ENCODE measurements at regions not wholly inside any gene's neighbourhood (a gene's known extent, or its start where the extent isn't known, plus 50 kb on each side); places are given as distances from the start of the nearest gene placed in this dataset.
"Not testable (repeated sequence)": the region's sequence is repeated elsewhere in the genome, so short reads cannot be mapped to it uniquely, and the experiment has no call there.

GRCh38 chr10:125236091-125236490 lies 75.7 kb upstream of the CTBP2 start:
- DNase-seq (ENCODE audit: low spot score) = no peak

GRCh38 chr10:125235093-125236069 lies 75.0 kb upstream of the CTBP2 start:
- DNase-seq (ENCODE audit: low spot score) = no peak

- not testable (repeated sequence) for DNase-seq (ENCODE audit: low spot score)
These were observed 74.2 kb upstream of the CTBP2 start for GRCh38 chr10:125234576-125234975.

GRCh38 chr10:125233726-125234125 lies 73.4 kb upstream of the CTBP2 start:
- DNase-seq (ENCODE audit: low spot score) = no peak

DNA sequence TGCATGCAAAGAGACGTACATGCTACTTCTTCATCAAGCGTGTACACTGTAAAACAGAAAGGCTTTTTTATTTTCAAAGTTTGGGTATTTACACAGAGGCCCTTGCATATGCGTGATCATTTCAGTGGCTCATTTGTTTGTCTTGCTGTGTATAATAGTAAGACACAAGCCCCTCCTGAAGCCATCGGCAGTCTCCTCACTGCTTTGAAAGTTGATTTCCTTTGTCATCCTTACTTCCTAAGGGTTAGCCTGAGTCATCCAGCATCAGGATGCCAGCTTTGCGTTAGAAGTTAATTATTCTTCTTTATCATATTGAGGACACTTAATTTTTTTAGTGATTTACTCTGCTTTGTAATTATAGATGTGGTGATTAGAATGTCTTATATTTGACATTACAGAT lies 72.5 kb upstream of the CTBP2 start:
- no peak for DNase-seq (ENCODE audit: low spot score)

- DNase-seq (ENCODE audit: low spot score) = no peak
These were observed 71.6 kb upstream of the CTBP2 start for GRCh38 chr10:125231813-125232475.

GRCh38 chr10:125231116-125231812 lies 70.9 kb upstream of the CTBP2 start:
- DNase-seq (ENCODE audit: low spot score) = peak; percentile 85

DNA sequence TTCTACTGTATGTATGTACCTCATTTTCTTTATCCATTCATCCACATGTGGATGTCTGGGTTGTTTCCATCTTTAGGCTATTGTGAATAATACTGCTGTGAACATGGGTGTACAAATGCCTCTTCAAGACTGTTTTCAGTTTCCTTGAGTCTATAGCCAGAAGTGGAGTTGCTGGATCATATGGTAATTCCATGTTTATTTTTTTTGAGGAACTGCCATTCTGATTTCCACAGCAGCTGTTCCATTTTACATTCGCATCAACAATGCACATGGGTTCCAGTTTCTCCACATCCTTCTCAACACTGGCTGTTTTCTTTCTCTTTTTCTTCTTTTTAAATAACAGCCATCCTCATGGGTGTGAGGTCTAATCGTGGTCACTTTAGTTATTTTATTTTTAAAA lies 69.9 kb upstream of the CTBP2 start:
- DNase-seq (ENCODE audit: low spot score) = no peak

DNA sequence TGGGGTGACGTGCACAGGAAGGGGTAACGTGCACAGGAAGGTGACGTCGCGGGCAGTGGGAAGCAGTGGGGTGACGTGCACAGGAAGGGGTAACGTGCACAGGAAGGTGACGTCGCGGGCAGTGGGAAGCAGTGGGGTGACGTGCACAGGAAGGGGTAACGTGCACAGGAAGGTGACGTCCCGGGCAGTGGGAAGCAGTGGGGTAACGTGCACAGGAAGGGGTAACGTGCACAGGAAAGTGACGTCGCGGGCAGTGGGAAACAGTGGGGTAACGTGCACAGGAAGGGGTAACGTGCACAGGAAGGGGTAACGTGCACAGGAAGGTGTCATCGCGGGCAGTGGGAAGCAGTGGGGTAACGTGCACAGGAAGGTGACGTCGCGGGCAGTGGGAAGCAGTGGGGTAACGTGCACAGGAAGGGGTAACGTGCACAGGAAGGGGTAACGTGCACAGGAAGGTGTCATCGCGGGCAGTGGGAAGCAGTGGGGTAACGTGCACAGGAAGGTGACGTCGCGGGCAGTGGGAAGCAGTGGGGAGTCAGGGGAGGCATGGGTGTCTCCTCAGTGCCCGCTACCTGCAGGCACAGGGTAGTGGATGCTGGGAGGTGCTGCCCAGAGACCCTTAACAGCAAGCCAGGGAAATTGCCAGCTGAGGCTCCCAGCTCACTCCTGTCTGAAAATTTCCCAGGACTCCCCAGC lies 68.0 kb upstream of the CTBP2 start:
- DNase-seq (ENCODE audit: low spot score) = not testable (repeated sequence)

- no peak for DNase-seq (ENCODE audit: low spot score)
These were observed 67.2 kb upstream of the CTBP2 start for GRCh38 chr10:125227546-125227945.

- DNase-seq (ENCODE audit: low spot score) = no peak
These were observed 66.5 kb upstream of the CTBP2 start for GRCh38 chr10:125226823-125227222.

- no peak for DNase-seq (ENCODE audit: low spot score)
These were observed 65.6 kb upstream of the CTBP2 start for GRCh38 chr10:125226005-125226404.

DNA sequence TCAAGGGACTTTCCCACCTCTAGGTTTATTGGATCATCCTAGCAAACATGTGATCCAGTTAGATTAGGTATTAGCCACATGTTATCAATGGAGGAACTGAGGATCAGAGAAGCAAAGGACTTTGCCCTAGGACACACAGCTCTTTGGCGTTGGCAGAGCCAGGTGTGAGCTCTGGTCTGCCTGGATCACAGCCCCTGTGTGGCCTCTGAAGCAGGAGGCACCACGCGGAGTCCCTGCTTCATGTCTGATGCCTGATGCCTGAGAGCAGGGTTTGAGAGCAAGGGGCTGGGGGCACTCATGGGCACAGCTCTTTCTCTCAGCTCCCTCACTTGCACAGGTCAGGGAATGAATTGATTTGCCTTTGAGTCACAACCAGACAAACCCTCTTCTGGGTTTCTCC lies 64.7 kb upstream of the CTBP2 start:
- DNase-seq (ENCODE audit: low spot score) = no peak

DNA sequence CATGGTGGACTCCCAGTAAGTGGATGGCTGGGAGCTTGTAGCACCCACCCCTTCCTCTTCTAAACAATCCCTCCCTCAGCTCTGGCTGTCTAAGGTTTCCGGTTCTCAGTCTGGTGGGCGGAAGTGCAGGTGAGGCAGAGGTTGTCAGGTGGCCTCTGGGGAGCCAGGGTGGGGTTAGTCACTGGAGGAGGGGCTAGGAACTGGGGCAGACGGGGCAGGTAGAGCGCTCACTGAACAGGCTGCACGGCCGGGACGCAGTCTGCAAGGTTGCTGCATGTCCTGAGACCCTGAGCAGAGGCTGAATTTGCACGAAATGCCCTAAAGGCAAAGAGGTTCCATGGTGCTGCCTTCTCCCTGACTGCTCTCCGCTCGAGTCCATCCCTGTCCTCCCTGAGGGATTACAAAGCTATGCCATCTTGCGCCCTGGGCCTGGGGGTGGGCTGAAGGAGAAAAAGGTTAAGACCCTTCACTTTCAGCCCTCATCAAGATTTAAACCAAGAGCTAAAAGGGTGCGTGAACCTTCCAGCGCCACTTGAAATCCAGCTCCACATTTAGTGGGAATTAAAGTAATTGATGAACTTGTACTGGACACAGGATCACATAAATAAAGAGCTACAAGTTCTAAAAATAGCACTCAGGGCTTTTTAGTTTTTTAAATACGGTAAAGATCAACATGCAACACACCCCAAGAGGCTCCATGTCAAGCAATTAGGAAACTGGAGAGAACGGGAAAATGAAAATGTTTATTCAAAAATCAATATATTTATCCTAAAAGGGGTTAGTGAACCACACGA lies 62.3 kb upstream of the CTBP2 start:
- no peak for DNase-seq (ENCODE audit: low spot score)

DNA sequence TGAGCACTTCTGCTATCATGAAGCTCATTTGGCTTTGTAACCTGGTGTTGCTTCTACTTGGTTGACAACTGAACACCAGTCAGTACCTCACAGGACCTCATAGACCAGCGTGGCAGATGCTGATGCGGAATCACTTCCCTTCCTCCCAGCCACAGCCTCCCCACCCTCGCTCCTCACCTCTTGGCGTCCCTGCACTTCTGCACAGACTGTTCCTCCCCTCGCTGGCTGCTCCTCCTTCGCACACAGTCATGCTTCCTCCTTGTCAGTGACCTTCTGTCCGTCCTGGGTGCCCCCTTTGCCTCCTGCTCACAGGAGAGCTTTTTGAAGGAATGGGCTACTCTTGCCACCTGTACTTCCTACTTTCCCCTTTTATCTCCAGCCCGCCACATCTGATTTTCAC lies 61.4 kb upstream of the CTBP2 start:
- DNase-seq (ENCODE audit: low spot score) = no peak

DNA sequence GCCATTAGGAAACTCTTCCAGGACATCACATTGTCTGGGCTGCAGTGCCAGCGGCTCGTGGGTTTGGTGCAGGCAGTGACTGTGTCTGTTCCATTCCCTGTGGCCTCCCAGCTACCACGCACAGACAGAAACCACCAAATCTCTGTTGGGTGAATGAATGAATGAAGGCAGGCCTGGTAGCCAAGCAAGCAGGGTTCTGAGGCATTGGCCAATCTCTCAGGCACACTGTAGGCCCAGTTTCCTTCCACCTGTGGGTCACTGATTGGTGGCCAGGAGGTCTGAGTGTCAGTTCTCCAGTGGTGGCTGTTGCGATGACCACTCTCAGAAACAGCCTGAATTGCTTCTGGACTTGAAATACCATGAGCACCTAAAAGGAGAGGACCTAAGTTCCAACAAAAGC lies 59.4 kb upstream of the CTBP2 start:
- no peak for DNase-seq (ENCODE audit: low spot score)

DNA sequence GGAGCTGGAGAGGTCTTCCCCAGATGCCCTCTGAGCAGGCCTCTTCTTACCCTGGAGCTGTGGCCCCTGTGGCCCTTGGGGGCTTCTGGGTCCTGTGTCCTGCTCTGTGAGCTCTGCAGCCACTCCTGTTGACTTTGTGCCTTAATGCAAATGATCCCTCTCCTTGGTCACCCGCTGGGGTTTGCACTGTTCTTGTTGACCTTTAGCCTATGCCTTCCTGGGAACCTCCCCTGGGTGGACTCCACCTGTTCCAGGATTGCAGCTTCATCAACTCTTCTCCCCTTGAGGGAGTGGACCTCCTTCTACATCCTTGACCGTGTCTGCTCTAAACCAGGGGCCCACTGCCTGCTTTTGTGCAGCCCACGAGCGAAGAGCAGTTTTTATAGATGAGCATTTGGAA lies 58.6 kb upstream of the CTBP2 start:
- DNase-seq (ENCODE audit: low spot score) = no peak

DNA sequence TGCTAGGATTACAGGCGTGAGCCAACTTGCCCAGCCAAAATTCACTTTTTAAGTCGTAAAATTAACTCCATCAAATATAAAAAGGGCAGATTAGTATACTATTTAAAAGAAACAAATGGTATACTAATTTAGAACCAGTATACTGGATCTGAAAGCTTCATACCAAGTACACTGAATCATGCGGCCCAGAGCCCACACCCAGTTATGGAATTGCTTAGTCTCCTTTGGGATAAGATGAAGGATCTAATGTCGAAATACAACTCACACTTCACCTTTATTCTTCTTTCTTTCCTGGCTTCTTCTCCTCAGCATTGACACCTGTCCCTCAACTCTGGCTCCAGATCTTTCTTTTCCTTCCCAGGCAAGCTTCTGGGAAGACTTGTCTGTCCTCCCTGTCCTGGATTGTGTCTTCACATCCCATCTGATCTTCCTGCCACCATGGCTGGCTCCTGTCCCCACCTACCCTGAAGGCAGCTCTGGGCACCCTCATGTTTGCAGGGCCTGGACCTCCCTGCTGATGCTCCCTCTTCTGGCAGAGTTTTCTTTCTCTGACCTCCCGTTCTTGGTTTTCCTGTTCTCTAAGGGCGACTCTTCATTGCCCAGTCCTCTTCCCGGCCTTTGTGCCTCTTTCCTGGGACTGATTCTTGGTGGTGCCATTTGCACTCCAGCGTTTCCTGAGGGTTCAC lies 57.8 kb upstream of the CTBP2 start:
- DNase-seq (ENCODE audit: low spot score) = peak; percentile 15

DNA sequence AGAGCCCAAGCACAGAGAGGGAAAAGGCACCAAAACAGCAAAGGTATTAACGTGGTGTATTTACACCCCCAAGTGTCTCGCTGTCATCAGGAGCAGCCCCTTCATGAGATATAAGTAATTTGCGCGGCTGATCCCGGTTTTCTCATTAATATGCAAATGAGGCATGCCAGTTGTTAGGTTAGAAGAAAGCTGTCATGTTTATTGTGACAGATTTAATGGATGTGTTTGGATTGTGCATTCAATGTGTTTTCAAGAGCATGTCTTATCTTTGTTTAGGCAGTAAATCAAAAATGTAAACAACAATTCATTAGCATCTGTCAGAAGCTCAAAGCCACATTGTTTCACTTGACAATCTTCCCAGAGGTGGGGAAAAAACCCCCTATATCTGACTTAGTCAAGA lies 56.5 kb upstream of the CTBP2 start:
- no peak for DNase-seq (ENCODE audit: low spot score)

DNA sequence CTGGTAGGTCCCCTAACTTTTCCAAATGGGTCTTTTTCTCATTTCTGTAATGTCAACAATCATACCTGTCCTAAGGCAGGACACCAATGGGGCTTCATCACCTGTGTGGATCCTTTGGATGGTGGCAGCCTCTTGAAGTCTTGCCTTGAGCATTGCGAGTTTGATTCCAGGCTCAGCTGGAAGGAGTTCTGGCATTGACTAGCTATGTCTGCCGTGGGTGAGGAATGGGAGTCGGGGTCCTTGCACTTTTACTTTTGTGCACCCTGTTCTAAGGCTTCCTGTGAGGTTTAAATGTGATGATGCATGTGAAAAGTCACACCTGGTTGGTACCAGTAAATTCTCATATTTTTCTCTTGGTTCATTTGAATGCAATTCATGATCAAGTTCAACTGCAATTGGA lies 55.9 kb upstream of the CTBP2 start:
- DNase-seq (ENCODE audit: low spot score) = no peak

GRCh38 chr10:125214283-125214570 lies 53.9 kb upstream of the CTBP2 start:
- DNase-seq (ENCODE audit: low spot score) = no peak
